Activated B cell treated with CpG ODN at 0.5 μM for 24 hours (primary cell): ENCODE measurements at regions not wholly inside any gene's neighbourhood (a gene's known extent, or its start where the extent isn't known, plus 50 kb on each side); places are given as distances from the start of the nearest gene placed in this dataset.

Source experiments
- ATAC-seq: fragments of 200-7000 bp; cut with Tn5 transposase; one replicate; pipeline ENCODE4 v1.10.0; 2021; ENCODE audit warnings: low read depth, mild to moderate bottlenecking, moderate library complexity
- CTCF ChIA-PET: fragments of 350-600 bp; sonication (Branson Sonifier 250); formaldehyde crosslinking; loops from one replicate; lab custom pipeline; 2021; ENCODE audit warnings: antibody characterized with exemption; lab: Charles Lee
- POLR2A ChIA-PET: fragments of 350-600 bp; sonication (Branson Sonifier 250); formaldehyde crosslinking; loops from one replicate; lab custom pipeline; 2021; ENCODE audit warnings: antibody characterized with exemption; lab: Charles Lee
- DNase-seq: peaks from one replicate; pipeline ENCODE4 v3.0.0; 2022
- H3K27ac Mint-ChIP-seq: one replicate; pipeline ENCODE4 v1.8.0; 2020; ENCODE audit warnings: mixed read lengths
- H3K27me3 Mint-ChIP-seq: one replicate; pipeline ENCODE4 v1.8.0; 2021; ENCODE audit warnings: mixed read lengths
- H3K36me3 Mint-ChIP-seq: one replicate; pipeline ENCODE4 v1.8.0; 2021; ENCODE audit warnings: low read depth, mixed read lengths
- H3K4me1 Mint-ChIP-seq: one replicate; pipeline ENCODE4 v1.8.0; 2021; ENCODE audit warnings: mixed read lengths
- H3K4me3 Mint-ChIP-seq: one replicate; pipeline ENCODE4 v1.8.0; 2020; ENCODE audit warnings: mild to moderate bottlenecking, mixed read lengths
- H3K9me3 Mint-ChIP-seq: one replicate; pipeline ENCODE4 v1.8.0; 2020; ENCODE audit warnings: mixed read lengths
- CTCF ChIP-seq: fragments of 200-600 bp; IDR thresholded peaks from one replicate; pipeline ENCODE4 v1.8.0; 2022; ENCODE audit warnings: antibody characterized with exemption, mild to moderate bottlenecking
- intact Hi-C: fragments of 100-400 bp; cut with micrococcal nuclease; formaldehyde crosslinking; loops from one replicate; pipeline ENCODE4 v1.15.1; 2024

GRCh38 chr14:94717808-94718207 lies 52.1 kb downstream of the GSC start:
- Mint-ChIP-seq H3K9me3 (no peaks in the 10 kb centered on the region), H3K4me3 (no peak overlapping the region), H3K36me3 (no peaks in the 10 kb centered on the region), H3K4me1 (no peaks in the 10 kb centered on the region), H3K27ac (no peak overlapping the region), H3K27me3 (no peaks in the 10 kb centered on the region)
- DNase-seq: no peak
- intact Hi-C loops: no loop called here
- POLR2A ChIA-PET: no interaction called here
- no peak for ATAC-seq
- no peak for TF ChIP-seq CTCF
- CTCF ChIA-PET: no interaction called here

DNA sequence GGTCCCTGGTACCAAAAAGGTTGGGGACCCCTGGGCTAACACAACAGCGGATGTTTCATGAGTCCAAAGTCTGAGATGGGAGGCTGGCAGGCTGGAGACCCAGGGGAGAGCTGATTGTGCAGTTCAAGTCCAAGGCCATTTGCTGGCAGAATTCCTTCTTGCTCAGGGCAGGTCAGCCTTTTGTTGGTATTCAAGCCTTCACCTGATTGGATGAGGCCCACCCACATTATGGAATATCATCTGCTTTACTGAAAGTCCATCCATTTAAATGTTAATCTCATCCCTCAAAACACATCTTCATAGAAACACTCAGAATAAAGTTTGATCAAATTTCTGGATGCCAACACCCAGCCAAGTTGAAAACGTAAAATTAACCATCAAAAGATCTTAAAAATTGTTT lies 52.9 kb downstream of the GSC start:
- CTCF ChIA-PET: no interaction called here
- Mint-ChIP-seq H3K27ac (no peak overlapping the region), H3K4me3 (no peak overlapping the region), H3K4me1 (no peaks in the 10 kb centered on the region), H3K9me3 (no peaks in the 10 kb centered on the region), H3K27me3 (peaks cover 3% of the 10 kb centered on the region), H3K36me3 (no peaks in the 10 kb centered on the region)
- TF ChIP-seq CTCF: no peak
- DNase-seq: no peak
- POLR2A ChIA-PET: no interaction called here
- ATAC-seq: no peak
- intact Hi-C loops: no loop called here

DNA sequence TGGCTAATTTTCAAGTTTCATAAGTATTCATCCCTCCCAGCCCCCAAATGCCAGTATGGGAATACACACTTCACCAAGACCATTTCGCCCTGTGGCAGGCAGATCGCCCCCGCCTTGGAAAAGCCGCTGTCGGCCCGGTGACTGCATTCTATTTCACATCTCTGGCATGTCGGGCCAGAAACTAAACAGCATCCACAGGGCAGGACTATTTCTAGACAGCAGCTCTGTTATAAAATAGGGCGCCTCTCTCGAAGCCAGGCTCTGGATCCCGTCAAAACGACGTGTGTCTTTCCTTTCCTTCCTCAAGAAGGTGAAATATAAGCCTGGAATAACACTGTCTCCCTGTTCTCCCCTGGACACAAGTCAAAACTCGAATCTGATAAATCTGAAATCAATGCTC lies 56.8 kb downstream of the GSC start:
- no peaks in the 10 kb centered on the region for H3K9me3 Mint-ChIP-seq
- CTCF ChIA-PET: no interaction called here
- H3K27ac Mint-ChIP-seq: no peak overlapping the region
- POLR2A ChIA-PET: no interaction called here
- no peak for ATAC-seq
- no peaks in the 10 kb centered on the region for H3K4me1 Mint-ChIP-seq
- peaks cover 6% of the 10 kb centered on the region for H3K27me3 Mint-ChIP-seq
- no peak overlapping the region for H3K4me3 Mint-ChIP-seq
- DNase-seq: no peak
- no peak for TF ChIP-seq CTCF
- intact Hi-C loops: no loop called here
- no peaks in the 10 kb centered on the region for H3K36me3 Mint-ChIP-seq

DNA sequence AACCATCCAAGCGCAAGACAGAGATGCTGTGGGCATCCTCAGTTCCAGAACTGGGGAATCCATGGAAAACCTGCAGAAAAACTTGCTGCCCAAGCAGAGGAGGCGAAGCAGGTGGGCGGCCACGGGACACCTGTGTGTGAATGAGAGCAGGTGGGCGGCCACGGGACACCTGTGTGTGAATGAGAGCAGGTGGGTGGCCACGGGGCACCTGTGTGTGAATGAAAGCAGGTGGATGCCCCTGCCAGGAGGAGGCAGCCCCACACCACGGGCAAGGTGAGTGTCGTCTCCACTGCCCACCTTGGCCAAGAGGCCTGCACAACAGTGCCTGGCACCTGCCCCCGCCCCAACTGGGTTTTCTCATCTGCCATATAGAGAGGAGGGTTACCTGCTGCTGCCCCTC lies 59.2 kb downstream of the GSC start:
- intact Hi-C loops: no loop called here
- Mint-ChIP-seq H3K27me3 (peaks cover 18% of the 10 kb centered on the region), H3K4me1 (no peaks in the 10 kb centered on the region), H3K27ac (no peak overlapping the region), H3K36me3 (no peaks in the 10 kb centered on the region), H3K4me3 (no peak overlapping the region), H3K9me3 (no peaks in the 10 kb centered on the region)
- no peak for TF ChIP-seq CTCF
- ATAC-seq: no peak
- ChIA-PET CTCF (no interaction called here), POLR2A (no interaction called here)
- no peak for DNase-seq

DNA sequence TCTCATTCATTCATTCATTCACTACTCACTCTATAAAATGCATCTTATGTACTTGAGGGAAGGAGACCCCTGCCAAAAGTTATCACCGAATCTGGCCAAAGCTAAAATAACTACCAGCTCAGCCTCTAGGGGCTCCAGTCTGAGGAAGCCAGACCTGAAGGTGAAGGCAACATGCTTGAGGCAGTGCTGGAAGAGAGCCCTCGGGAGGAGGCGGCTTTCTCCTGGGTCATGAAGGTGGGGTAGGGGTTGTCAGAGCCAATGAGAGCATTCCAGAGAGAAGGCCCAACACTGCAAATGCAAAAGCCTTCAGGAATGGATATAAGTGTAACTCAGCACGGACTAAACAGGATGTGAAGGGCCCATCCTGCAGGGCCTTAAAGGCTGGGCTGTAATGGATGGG lies 62.4 kb downstream of the GSC start:
- ATAC-seq: no peak
- Mint-ChIP-seq H3K4me3 (no peak overlapping the region), H3K27ac (no peak overlapping the region), H3K4me1 (no peaks in the 10 kb centered on the region), H3K36me3 (no peaks in the 10 kb centered on the region), H3K27me3 (peaks cover 17% of the 10 kb centered on the region), H3K9me3 (no peaks in the 10 kb centered on the region)
- ChIA-PET POLR2A (no interaction called here), CTCF (no interaction called here)
- intact Hi-C loops: no loop called here
- TF ChIP-seq CTCF: no peak
- no peak for DNase-seq
